Activated CD8-positive, alpha-beta memory T cell treated with anti-CD3 and anti-CD28 coated beads, Interleukin-2, amount 10 ng/mL, durations not matched to agents 7 days and 5 days (primary cell): ENCODE measurements at regions not wholly inside any gene's neighbourhood (a gene's known extent, or its start where the extent isn't known, plus 50 kb on each side); places are given as distances from the start of the nearest gene placed in this dataset.

Experiments
- ATAC-seq: fragments of 150-1000 bp; cut with Tn5 transposase; one replicate; pipeline ENCODE4 v1.10.0; 2021; ENCODE audit warnings: moderate library complexity
- CTCF ChIA-PET: fragments of 350-600 bp; sonication (Branson Sonifier 250); formaldehyde crosslinking; loops from one replicate; lab custom pipeline; 2021; ENCODE audit warnings: antibody characterized with exemption; lab: Charles Lee
- DNase-seq: peaks from one replicate; pipeline ENCODE4 v3.0.0-alpha.2; 2020
- H3K27ac Mint-ChIP-seq: one replicate; pipeline ENCODE4 v1.8.0; 2021; ENCODE audit warnings: mild to moderate bottlenecking, mixed read lengths
- H3K27me3 Mint-ChIP-seq: one replicate; pipeline ENCODE4 v1.8.0; 2021; ENCODE audit warnings: mixed read lengths
- H3K36me3 Mint-ChIP-seq: one replicate; pipeline ENCODE4 v1.8.0; 2021; ENCODE audit warnings: mild to moderate bottlenecking, mixed read lengths
- H3K4me1 Mint-ChIP-seq: one replicate; pipeline ENCODE4 v1.8.0; 2021; ENCODE audit warnings: mixed read lengths
- H3K4me3 Mint-ChIP-seq: one replicate; pipeline ENCODE4 v1.8.0; 2021; ENCODE audit warnings: mild to moderate bottlenecking, moderate library complexity, mixed read lengths
- H3K9me3 Mint-ChIP-seq: one replicate; pipeline ENCODE4 v1.8.0; 2022; ENCODE audit warnings: low read depth, mixed read lengths

- Mint-ChIP-seq H3K27ac (no peak overlapping the region), H3K4me1 (no peaks in the 10 kb centered on the region), H3K9me3 (no peaks in the 10 kb centered on the region), H3K4me3 (no peak overlapping the region), H3K36me3 (no peaks in the 10 kb centered on the region), H3K27me3 (peaks cover 7% of the 10 kb centered on the region)
- ATAC-seq: no peak
- CTCF ChIA-PET: no interaction called here
- no peak for DNase-seq
These were observed 285.9 kb upstream of the NR5A2 start for GRCh38 chr1:199741586-199741985.

DNA sequence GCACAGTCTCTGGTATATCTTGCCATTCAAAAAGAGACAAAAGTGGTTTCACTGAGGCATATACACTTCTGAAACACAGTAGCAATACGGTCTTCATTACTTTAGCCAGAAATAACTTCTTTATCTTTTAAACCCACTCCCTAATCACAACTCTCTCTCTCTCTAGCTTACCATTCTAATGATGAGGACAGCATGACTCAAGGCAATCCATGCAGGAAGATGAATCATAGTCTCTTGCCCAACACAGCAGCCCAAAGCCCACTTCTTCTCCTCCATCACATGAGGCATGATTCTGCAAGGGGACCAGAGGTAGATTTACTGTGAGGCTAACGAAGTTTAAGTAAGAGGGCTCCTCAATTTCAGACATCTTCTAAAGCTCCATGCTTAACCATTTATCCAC lies 285.0 kb upstream of the NR5A2 start:
- ATAC-seq (no peak), DNase-seq (no peak)
- H3K36me3 Mint-ChIP-seq: no peaks in the 10 kb centered on the region
- no peaks in the 10 kb centered on the region for H3K4me1 Mint-ChIP-seq
- H3K27ac Mint-ChIP-seq: no peak overlapping the region
- peaks cover 7% of the 10 kb centered on the region for H3K27me3 Mint-ChIP-seq
- no peak overlapping the region for H3K4me3 Mint-ChIP-seq
- no peaks in the 10 kb centered on the region for H3K9me3 Mint-ChIP-seq
- CTCF ChIA-PET: no interaction called here

- Mint-ChIP-seq H3K4me1 (no peaks in the 10 kb centered on the region), H3K27ac (no peak overlapping the region), H3K9me3 (no peaks in the 10 kb centered on the region), H3K36me3 (no peaks in the 10 kb centered on the region), H3K27me3 (peaks cover 7% of the 10 kb centered on the region), H3K4me3 (no peak overlapping the region)
- DNase-seq (no peak), ATAC-seq (no peak)
- CTCF ChIA-PET: no interaction called here
These were observed 284.3 kb upstream of the NR5A2 start for GRCh38 chr1:199743227-199743626.

- H3K4me1 Mint-ChIP-seq: no peaks in the 10 kb centered on the region
- no peaks in the 10 kb centered on the region for H3K9me3 Mint-ChIP-seq
- H3K27me3 Mint-ChIP-seq: peaks cover 2% of the 10 kb centered on the region
- H3K27ac Mint-ChIP-seq: no peak overlapping the region
- DNase-seq (no peak), ATAC-seq (no peak)
- no peaks in the 10 kb centered on the region for H3K36me3 Mint-ChIP-seq
- no peak overlapping the region for H3K4me3 Mint-ChIP-seq
- CTCF ChIA-PET: no interaction called here
These were observed 280.7 kb upstream of the NR5A2 start for GRCh38 chr1:199746666-199747384.

DNA sequence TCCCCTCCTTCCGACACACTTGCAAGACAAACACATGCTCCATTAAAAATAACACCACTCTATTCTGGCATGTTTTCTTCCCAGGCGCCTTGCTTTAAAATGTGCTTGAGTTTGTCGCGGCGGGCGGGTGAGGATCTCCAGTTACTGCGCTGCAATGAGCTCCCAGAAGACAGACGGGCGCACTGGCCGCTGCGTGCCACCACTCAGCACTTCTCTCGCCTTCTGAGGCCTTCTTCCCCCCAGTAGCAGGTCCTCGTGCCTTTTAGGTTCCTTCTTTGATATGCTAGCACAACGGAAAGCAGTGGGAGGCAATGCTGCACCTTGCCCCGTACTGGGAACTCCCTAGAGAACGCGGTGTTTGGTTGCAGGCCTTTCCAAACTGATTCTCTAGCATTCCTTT lies 279.5 kb upstream of the NR5A2 start:
- Mint-ChIP-seq H3K9me3 (no peaks in the 10 kb centered on the region), H3K27ac (no peak overlapping the region), H3K36me3 (no peaks in the 10 kb centered on the region), H3K4me1 (no peaks in the 10 kb centered on the region), H3K4me3 (no peak overlapping the region), H3K27me3 (peaks cover 2% of the 10 kb centered on the region)
- CTCF ChIA-PET: no interaction called here
- DNase-seq (no peak), ATAC-seq (no peak)

GRCh38 chr1:199751506-199751905 lies 276.0 kb upstream of the NR5A2 start:
- DNase-seq: no peak
- Mint-ChIP-seq H3K4me1 (no peaks in the 10 kb centered on the region), H3K4me3 (no peak overlapping the region), H3K27ac (no peak overlapping the region), H3K9me3 (no peaks in the 10 kb centered on the region), H3K27me3 (peaks cover 10% of the 10 kb centered on the region), H3K36me3 (no peaks in the 10 kb centered on the region)
- no peak for ATAC-seq
- CTCF ChIA-PET: no interaction called here

- no peak for ATAC-seq
- H3K36me3 Mint-ChIP-seq: no peaks in the 10 kb centered on the region
- no peaks in the 10 kb centered on the region for H3K9me3 Mint-ChIP-seq
- CTCF ChIA-PET: no interaction called here
- peaks cover 15% of the 10 kb centered on the region for H3K27me3 Mint-ChIP-seq
- H3K27ac Mint-ChIP-seq: no peak overlapping the region
- H3K4me1 Mint-ChIP-seq: no peaks in the 10 kb centered on the region
- DNase-seq: no peak
- no peak overlapping the region for H3K4me3 Mint-ChIP-seq
These were observed 275.4 kb upstream of the NR5A2 start for GRCh38 chr1:199751962-199752687.

DNA sequence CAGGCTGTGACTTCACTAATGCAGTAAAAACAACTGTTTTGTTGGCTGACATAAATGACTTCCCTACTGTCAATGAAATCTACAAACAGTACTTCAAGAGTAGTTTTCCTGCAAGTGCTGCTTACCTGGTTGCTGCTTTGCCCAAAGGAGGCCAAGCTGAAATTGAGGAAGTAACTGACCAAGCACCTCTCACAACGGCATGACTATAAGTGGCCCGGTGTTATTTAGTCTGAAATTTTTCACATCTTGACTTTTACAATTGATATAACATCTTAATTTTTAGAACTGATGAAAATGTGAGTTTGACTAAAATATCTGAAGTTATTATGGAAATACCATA lies 274.9 kb upstream of the NR5A2 start:
- no peaks in the 10 kb centered on the region for H3K4me1 Mint-ChIP-seq
- peaks cover 15% of the 10 kb centered on the region for H3K27me3 Mint-ChIP-seq
- ATAC-seq (no peak), DNase-seq (no peak)
- no peak overlapping the region for H3K27ac Mint-ChIP-seq
- no peaks in the 10 kb centered on the region for H3K36me3 Mint-ChIP-seq
- CTCF ChIA-PET: no interaction called here
- no peak overlapping the region for H3K4me3 Mint-ChIP-seq
- H3K9me3 Mint-ChIP-seq: no peaks in the 10 kb centered on the region

DNA sequence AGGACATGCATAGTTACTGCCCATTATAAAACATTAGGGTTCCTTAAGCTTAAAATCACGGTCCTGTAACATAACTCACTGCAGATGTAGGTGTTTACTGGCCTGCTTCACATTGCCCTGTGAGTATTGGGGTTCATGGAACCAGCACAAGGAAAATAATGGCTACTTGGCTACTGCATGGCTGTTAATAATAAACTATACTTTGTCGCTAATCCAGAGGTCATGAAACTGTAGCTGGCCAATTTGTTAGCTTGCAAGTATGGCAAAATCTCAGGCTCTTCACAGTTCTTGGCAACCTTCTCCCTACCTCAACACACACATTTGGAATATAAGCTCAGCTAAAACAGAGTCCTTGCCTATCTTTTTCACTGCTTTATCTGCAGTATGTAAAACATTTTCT lies 274.0 kb upstream of the NR5A2 start:
- no peak for ATAC-seq

DNA sequence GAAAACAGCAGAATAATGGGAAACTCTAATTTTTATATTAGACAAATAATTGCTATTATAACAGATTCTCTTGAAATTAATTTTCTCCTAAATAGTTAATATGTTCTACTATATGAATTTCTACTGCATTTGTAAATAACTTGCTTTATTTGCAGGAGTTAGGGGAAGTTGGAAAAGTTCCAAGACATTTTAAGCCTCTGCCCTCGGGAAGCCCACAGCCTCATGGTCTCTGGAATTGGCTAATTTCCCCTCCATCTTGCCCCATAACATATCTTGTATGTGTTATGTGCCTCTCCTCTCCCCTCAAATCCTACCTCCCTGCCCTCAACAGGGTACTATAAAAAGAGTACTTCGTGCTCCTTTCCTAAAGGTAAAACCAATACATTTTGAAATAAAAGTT lies 271.4 kb upstream of the NR5A2 start:
- peaks cover 22% of the 10 kb centered on the region for H3K27me3 Mint-ChIP-seq
- DNase-seq (no peak), ATAC-seq (no peak)
- H3K36me3 Mint-ChIP-seq: no peaks in the 10 kb centered on the region
- H3K4me3 Mint-ChIP-seq: no peak overlapping the region
- CTCF ChIA-PET: no interaction called here
- H3K4me1 Mint-ChIP-seq: no peaks in the 10 kb centered on the region
- no peak overlapping the region for H3K27ac Mint-ChIP-seq
- H3K9me3 Mint-ChIP-seq: no peaks in the 10 kb centered on the region

More for the DNA sequence above, 274.0 kb upstream of the NR5A2 start:
- H3K9me3 Mint-ChIP-seq: no peaks in the 10 kb centered on the region
- no peaks in the 10 kb centered on the region for H3K4me1 Mint-ChIP-seq
- H3K27me3 Mint-ChIP-seq: peaks cover 15% of the 10 kb centered on the region
- H3K4me3 Mint-ChIP-seq: no peak overlapping the region
- no peak for DNase-seq
- CTCF ChIA-PET: no interaction called here
- H3K27ac Mint-ChIP-seq: no peak overlapping the region
- no peaks in the 10 kb centered on the region for H3K36me3 Mint-ChIP-seq

- H3K9me3 Mint-ChIP-seq: no peaks in the 10 kb centered on the region
- CTCF ChIA-PET: no interaction called here
- no peak for DNase-seq
- ATAC-seq: no peak
- H3K27me3 Mint-ChIP-seq: peaks cover 19% of the 10 kb centered on the region
- no peak overlapping the region for H3K4me3 Mint-ChIP-seq
- no peak overlapping the region for H3K27ac Mint-ChIP-seq
- no peaks in the 10 kb centered on the region for H3K4me1 Mint-ChIP-seq
- H3K36me3 Mint-ChIP-seq: no peaks in the 10 kb centered on the region
These were observed 268.8 kb upstream of the NR5A2 start for GRCh38 chr1:199758626-199759255.

DNA sequence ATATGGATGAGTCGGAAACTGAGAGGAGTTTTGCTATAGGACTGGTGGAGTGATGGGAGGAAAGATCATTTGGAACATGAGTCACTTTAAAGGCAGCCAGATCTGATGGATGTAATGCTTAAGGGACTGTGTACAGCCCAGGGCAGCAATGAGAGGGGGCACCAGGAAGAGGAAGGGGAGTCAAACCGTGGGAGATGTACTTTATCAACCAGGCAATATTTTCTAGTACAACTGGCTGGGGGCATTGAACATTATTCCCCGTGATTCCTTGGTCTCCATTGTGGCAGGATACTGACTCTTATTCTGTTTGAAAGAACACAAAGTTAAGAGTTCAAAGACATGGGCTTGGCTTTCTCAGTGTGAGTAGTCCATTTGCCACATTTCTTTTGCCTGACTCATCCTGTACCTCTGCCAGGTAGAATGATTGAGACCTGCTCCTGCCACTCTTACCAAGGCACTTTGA lies 268.2 kb upstream of the NR5A2 start:
- no peak overlapping the region for H3K27ac Mint-ChIP-seq
- peaks cover 18% of the 10 kb centered on the region for H3K27me3 Mint-ChIP-seq
- no peak for DNase-seq
- no peaks in the 10 kb centered on the region for H3K9me3 Mint-ChIP-seq
- CTCF ChIA-PET: no interaction called here
- H3K4me1 Mint-ChIP-seq: no peaks in the 10 kb centered on the region
- no peak for ATAC-seq
- no peaks in the 10 kb centered on the region for H3K36me3 Mint-ChIP-seq
- no peak overlapping the region for H3K4me3 Mint-ChIP-seq

GRCh38 chr1:199762572-199762971 lies 264.9 kb upstream of the NR5A2 start:
- DNase-seq (no peak), ATAC-seq (no peak)
- CTCF ChIA-PET: no interaction called here
- Mint-ChIP-seq H3K27ac (no peak overlapping the region), H3K9me3 (peaks cover 4% of the 10 kb centered on the region), H3K4me1 (no peaks in the 10 kb centered on the region), H3K4me3 (no peak overlapping the region), H3K36me3 (no peaks in the 10 kb centered on the region), H3K27me3 (peaks cover 10% of the 10 kb centered on the region)

DNA sequence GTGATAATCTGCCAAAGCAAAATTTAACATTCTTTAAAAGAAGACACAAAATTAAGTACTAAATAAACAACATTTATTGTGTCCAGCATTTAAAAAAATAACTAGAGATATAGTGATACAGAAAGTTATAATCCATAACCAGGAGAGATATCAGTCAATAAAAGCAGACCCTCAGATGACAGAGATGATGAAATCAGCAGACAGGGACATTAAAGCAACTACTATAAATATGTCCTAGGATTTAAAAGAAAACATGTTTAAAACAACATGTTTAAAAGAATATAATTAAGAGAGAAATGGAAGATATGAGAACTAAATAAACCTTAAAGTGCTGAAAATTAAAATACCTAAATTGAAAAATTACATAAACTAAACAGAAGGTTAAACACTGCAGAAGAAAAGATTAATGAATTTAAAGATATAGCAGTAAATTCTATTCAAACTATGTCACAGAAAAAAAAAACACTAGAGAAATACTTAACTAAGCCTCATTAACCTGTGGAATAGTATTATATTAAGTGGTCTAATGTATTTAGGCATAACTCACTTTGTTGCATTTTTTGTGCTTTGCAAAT lies 261.2 kb upstream of the NR5A2 start:
- no peak overlapping the region for H3K4me3 Mint-ChIP-seq
- H3K4me1 Mint-ChIP-seq: no peaks in the 10 kb centered on the region
- no peak for ATAC-seq
- no peaks in the 10 kb centered on the region for H3K36me3 Mint-ChIP-seq
- no peak for DNase-seq
- H3K9me3 Mint-ChIP-seq: peaks cover 4% of the 10 kb centered on the region
- CTCF ChIA-PET: no interaction called here
- H3K27ac Mint-ChIP-seq: no peak overlapping the region
- peaks cover 6% of the 10 kb centered on the region for H3K27me3 Mint-ChIP-seq
